Astrocyte (in vitro differentiated cells and primary cell): ENCODE measurements at regions not wholly inside any gene's neighbourhood (a gene's known extent, or its start where the extent isn't known, plus 50 kb on each side); places are given as distances from the start of the nearest gene placed in this dataset.

ENCODE experiments used
- DNase-seq: peaks from one replicate; pipeline ENCODE4 v3.0.0-alpha.2; 2010; ENCODE audit warnings: low read depth
- FAIRE-seq: peaks from 2 replicates; lab custom pipeline; 2011; peaks lifted over from hg19 to GRCh38; lab: Jason Lieb, UNC
- H2AFZ ChIP-seq: 2 replicates; pipeline ENCODE4 v1.6.0; 2012; ENCODE audit warnings: low read depth, low read length, inconsistent platforms
- H3K27ac ChIP-seq: 2 replicates; pipeline ENCODE4 v1.5.1; 2011; ENCODE audit warnings: low read depth, low read length, inconsistent platforms
- H3K27me3 ChIP-seq: 2 replicates; pipeline ENCODE4 v1.6.0; 2011; ENCODE audit warnings: low read length, inconsistent platforms; ENCODE audit not compliant: insufficient read depth
- H3K36me3 ChIP-seq: 2 replicates; pipeline ENCODE4 v1.5.1; 2011; ENCODE audit warnings: low read length, inconsistent platforms; ENCODE audit not compliant: insufficient read depth
- H3K4me1 ChIP-seq: 2 replicates; pipeline ENCODE4 v1.5.1; 2011; ENCODE audit warnings: low read length, inconsistent platforms; ENCODE audit not compliant: insufficient read depth
- H3K4me2 ChIP-seq: 2 replicates; pipeline ENCODE4 v1.6.0; 2012; ENCODE audit warnings: low read length, inconsistent platforms
- H3K4me3 ChIP-seq: 2 replicates; pipeline ENCODE4 v1.5.1; 2011; ENCODE audit warnings: low read depth, mild to moderate bottlenecking, low read length, inconsistent platforms; ENCODE audit not compliant: insufficient read depth
- H3K79me2 ChIP-seq: 2 replicates; pipeline ENCODE4 v1.6.0; 2012; ENCODE audit warnings: mild to moderate bottlenecking, low read length, inconsistent platforms; ENCODE audit not compliant: insufficient read depth
- H3K9ac ChIP-seq: 2 replicates; pipeline ENCODE4 v1.6.0; 2012; ENCODE audit warnings: mild to moderate bottlenecking, low read length, inconsistent platforms
- H3K9me3 ChIP-seq: 2 replicates; pipeline ENCODE4 v1.5.1; 2012; ENCODE audit warnings: low read depth, mild to moderate bottlenecking, low read length, inconsistent platforms; ENCODE audit not compliant: insufficient read depth
- H4K20me1 ChIP-seq: 2 replicates; pipeline ENCODE4 v1.6.0; 2012; ENCODE audit warnings: low read length, inconsistent platforms; ENCODE audit not compliant: insufficient read depth
- H3K27ac Mint-ChIP-seq: one replicate; pipeline ENCODE4 v1.8.0; 2021; ENCODE audit warnings: mild to moderate bottlenecking, mixed read lengths; ENCODE audit not compliant: unreplicated experiment
- H3K27me3 Mint-ChIP-seq: one replicate; pipeline ENCODE4 v1.8.0; 2021; ENCODE audit warnings: low read depth, mixed read lengths; ENCODE audit not compliant: unreplicated experiment
- H3K36me3 Mint-ChIP-seq: one replicate; pipeline ENCODE4 v1.8.0; 2021; ENCODE audit warnings: low read depth, mixed read lengths; ENCODE audit not compliant: unreplicated experiment
- H3K4me1 Mint-ChIP-seq: one replicate; pipeline ENCODE4 v1.8.0; 2021; ENCODE audit warnings: low read depth, mixed read lengths; ENCODE audit not compliant: unreplicated experiment
- H3K4me3 Mint-ChIP-seq: one replicate; pipeline ENCODE4 v1.8.0; 2021; ENCODE audit warnings: mild to moderate bottlenecking, moderate library complexity, mixed read lengths; ENCODE audit not compliant: unreplicated experiment
- H3K9me3 Mint-ChIP-seq: one replicate; pipeline ENCODE4 v1.8.0; 2021; ENCODE audit warnings: mild to moderate bottlenecking, mixed read lengths; ENCODE audit not compliant: unreplicated experiment
- EZH2 ChIP-seq: IDR thresholded peaks from 2 replicates; pipeline ENCODE4 v1.6.1; 2012; ENCODE audit warnings: mild to moderate bottlenecking, low read length, inconsistent platforms; ENCODE audit not compliant: insufficient read depth
- TF ChIP-seq, protein P1 (sequence below): IDR thresholded peaks from 2 replicates; pipeline ENCODE4 v1.5.1; 2011; ENCODE audit warnings: low read depth, mild to moderate bottlenecking, inconsistent platforms, low read length, moderate library complexity; ENCODE audit not compliant: insufficient read depth

DNA sequence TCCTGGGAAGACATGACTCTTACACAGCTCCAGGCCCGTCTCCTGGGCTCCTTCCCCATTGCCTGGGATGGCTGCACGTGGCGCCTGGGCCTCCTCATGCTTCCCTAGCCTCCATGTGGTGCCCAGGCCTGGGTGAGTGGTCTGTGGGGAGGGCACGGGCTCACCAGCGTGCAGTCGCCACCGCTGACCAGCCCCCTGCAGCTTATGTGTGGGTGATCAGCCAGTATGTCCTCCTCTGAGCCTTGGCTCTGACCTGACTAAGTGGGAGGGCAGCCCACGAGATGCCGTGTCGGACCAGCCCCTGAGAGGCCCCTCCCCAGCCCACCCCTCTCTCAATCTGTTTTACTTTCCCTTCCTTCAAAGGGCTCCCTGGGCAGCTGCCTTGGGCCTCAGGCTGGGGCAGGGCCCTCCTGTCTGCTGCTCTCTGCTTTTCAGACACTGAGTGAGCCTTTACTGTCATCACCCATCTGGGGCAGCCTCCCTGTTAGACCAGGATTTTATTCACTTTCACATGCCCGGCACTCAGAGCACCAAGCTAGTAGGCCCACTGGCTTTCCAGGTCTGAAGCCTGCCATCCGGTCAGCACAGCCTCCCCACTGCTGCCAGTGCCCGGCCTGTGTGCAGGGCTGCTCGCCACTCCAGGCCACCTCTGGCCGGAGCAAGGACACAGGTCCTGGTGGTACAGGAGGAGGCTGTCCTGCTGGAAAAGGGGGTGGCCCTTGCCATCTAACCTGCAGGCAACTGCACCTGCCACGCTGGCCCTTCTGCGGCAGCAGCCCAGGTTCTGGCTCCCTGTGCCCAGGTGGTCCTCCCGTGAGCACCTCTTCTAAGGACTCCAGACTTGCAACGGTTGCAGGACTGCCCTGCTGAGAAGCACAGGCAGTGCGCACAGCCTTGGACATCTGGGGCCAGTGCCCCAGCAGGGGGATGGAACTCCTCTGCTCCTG lies 84.9 kb upstream of the HPCAL1 start:
- TF ChIP-seq, protein P1, sequence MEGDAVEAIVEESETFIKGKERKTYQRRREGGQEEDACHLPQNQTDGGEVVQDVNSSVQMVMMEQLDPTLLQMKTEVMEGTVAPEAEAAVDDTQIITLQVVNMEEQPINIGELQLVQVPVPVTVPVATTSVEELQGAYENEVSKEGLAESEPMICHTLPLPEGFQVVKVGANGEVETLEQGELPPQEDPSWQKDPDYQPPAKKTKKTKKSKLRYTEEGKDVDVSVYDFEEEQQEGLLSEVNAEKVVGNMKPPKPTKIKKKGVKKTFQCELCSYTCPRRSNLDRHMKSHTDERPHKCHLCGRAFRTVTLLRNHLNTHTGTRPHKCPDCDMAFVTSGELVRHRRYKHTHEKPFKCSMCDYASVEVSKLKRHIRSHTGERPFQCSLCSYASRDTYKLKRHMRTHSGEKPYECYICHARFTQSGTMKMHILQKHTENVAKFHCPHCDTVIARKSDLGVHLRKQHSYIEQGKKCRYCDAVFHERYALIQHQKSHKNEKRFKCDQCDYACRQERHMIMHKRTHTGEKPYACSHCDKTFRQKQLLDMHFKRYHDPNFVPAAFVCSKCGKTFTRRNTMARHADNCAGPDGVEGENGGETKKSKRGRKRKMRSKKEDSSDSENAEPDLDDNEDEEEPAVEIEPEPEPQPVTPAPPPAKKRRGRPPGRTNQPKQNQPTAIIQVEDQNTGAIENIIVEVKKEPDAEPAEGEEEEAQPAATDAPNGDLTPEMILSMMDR, result no peak
- no peak for TF ChIP-seq EZH2
- no peak for FAIRE-seq

DNA sequence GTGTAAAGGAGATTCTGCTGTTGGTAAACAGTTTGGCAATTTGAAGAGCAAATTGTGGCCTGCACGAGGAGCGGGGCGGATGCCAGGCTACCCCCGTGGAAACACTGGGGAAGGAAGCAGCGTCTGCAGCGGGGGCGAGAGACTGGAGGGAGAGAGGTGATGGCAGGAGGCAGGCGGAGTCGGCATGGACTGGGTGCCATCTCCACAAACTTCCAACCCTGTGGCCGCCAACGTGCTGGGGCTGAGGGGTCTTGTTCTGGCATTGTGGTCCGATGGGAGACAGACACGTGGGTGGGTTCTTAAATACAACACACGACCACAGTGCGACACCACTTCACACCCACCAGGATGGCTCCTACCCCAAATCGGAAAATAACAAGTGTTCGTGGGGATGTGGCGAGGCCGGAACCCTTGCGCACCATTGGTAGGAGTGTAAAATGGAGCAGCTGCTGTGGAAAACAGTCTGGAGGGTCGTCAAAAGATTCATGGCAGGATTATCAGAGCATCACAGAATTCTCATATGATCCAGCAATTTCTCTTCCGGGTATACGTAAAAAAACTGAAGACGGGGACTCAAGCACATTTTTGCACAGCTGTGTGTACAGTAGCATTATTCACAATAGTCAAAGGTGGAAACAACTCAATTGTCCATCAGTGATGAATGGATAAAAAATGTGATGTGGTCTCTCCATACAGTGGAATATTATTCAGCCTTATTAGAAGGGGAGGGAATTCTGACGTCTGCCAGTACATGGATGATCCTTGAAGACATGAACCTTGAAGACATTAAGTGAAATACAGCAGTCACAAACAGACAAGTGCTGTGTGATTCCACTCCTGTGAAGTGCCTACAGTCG lies 82.4 kb upstream of the HPCAL1 start:
- Histone ChIP-seq H2AFZ (no peak overlapping the region), H3K36me3 (no peaks in the 10 kb centered on the region), H3K27me3 (peaks cover 3% of the 10 kb centered on the region), H3K79me2 (no peaks in the 10 kb centered on the region), H3K9ac (no peak overlapping the region), H3K9me3 (no peaks in the 10 kb centered on the region), H3K4me3 (no peak overlapping the region), H3K4me2 (peak overlapping the region; percentile 46), H3K27ac (no peak overlapping the region), H3K4me1 (peaks cover 10% of the 10 kb centered on the region), H4K20me1 (no peaks in the 10 kb centered on the region)
- peaks cover 33% of the 10 kb centered on the region for H3K27me3 Mint-ChIP-seq
- H3K36me3 Mint-ChIP-seq, result no peaks in the 10 kb centered on the region
- H3K4me3 Mint-ChIP-seq, result no peak overlapping the region
- FAIRE-seq (no peak), DNase-seq (peak; percentile 72)
- H3K4me1 Mint-ChIP-seq, result peaks cover 5% of the 10 kb centered on the region
- no peak overlapping the region for H3K27ac Mint-ChIP-seq
- no peaks in the 10 kb centered on the region for H3K9me3 Mint-ChIP-seq
- TF ChIP-seq, protein P1, result no peak
- no peak for TF ChIP-seq EZH2

More for the DNA sequence above, 84.9 kb upstream of the HPCAL1 start:
- no peak for DNase-seq
- Mint-ChIP-seq H3K4me1 (peaks cover 5% of the 10 kb centered on the region), H3K36me3 (no peaks in the 10 kb centered on the region), H3K9me3 (no peaks in the 10 kb centered on the region), H3K27ac (no peak overlapping the region), H3K4me3 (no peak overlapping the region), H3K27me3 (peaks cover 22% of the 10 kb centered on the region)
- Histone ChIP-seq H3K4me3 (no peak overlapping the region), H3K9me3 (no peaks in the 10 kb centered on the region), H3K79me2 (no peaks in the 10 kb centered on the region), H3K36me3 (no peaks in the 10 kb centered on the region), H3K9ac (no peak overlapping the region), H3K27ac (no peak overlapping the region), H3K4me1 (peaks cover 10% of the 10 kb centered on the region), H3K27me3 (peaks cover 3% of the 10 kb centered on the region), H3K4me2 (peak overlapping the region; percentile 61), H2AFZ (peak overlapping the region; percentile 54), H4K20me1 (no peaks in the 10 kb centered on the region)
